GM18951 (cell line): ENCODE measurements at regions not wholly inside any gene's neighbourhood (a gene's known extent, or its start where the extent isn't known, plus 50 kb on each side); places are given as distances from the start of the nearest gene placed in this dataset.
"Not testable (repeated sequence)": the region's sequence is repeated elsewhere in the genome, so short reads cannot be mapped to it uniquely, and the experiment has no call there.

Experiments
- POLR2A ChIP-seq: IDR thresholded peaks from 4 replicates; pipeline ENCODE4 v1.6.1; 2011; ENCODE audit warnings: mild to moderate bottlenecking; ENCODE audit not compliant: insufficient read length, insufficient read depth; ENCODE audit errors: extremely low read depth
- in situ Hi-C: fragments of 300-500 bp; cut with MboI; formaldehyde crosslinking; loops from one replicate; pipeline ENCODE4 v1.12.0; 2022; ENCODE audit warnings: low sequenced_read_pairs, mixed read lengths, inconsistent platforms; ENCODE audit not compliant: unreplicated experiment

GRCh38 chr6:15950962-15951569, 177.8 kb upstream of the MYLIP start:
- in situ Hi-C loops: no loop called here
- no peak for TF ChIP-seq POLR2A

GRCh38 chr6:15949982-15950381, 178.9 kb upstream of the MYLIP start:
- TF ChIP-seq POLR2A: no peak
- in situ Hi-C loops: no loop called here

- in situ Hi-C loops: no loop called here
- TF ChIP-seq POLR2A: no peak
Observed at GRCh38 chr6:15948930-15949900, 179.7 kb upstream of the MYLIP start.

- in situ Hi-C loops: no loop called here
- no peak for TF ChIP-seq POLR2A
Observed at GRCh38 chr6:15947923-15948322, 181.0 kb upstream of the MYLIP start.

- no peak for TF ChIP-seq POLR2A
- in situ Hi-C loops: no loop called here
Observed at GRCh38 chr6:15947436-15947835, 181.4 kb upstream of the MYLIP start.

GRCh38 chr6:15946701-15947385, 182.0 kb upstream of the MYLIP start:
- in situ Hi-C loops: no loop called here

GRCh38 chr6:15945593-15946159, 183.2 kb upstream of the MYLIP start:
- in situ Hi-C loops: no loop called here
- TF ChIP-seq POLR2A: no peak

More at GRCh38 chr6:15946701-15947385, 182.0 kb upstream of the MYLIP start:
- no peak for TF ChIP-seq POLR2A

GRCh38 chr6:15943423-15943822, 185.5 kb upstream of the MYLIP start:
- in situ Hi-C loops: no loop called here
- no peak for TF ChIP-seq POLR2A

GRCh38 chr6:15941168-15941567, 187.7 kb upstream of the MYLIP start:
- in situ Hi-C loops: no loop called here
- no peak for TF ChIP-seq POLR2A

GRCh38 chr6:15938107-15938506, 190.8 kb upstream of the MYLIP start:
- no peak for TF ChIP-seq POLR2A
- in situ Hi-C loops: no loop called here

GRCh38 chr6:15937602-15938001, 191.3 kb upstream of the MYLIP start:
- TF ChIP-seq POLR2A: no peak
- in situ Hi-C loops: no loop called here

- in situ Hi-C loops: no loop called here
- TF ChIP-seq POLR2A: no peak
Observed at GRCh38 chr6:15936503-15936902, 192.4 kb upstream of the MYLIP start.

GRCh38 chr6:15935661-15936060, 193.2 kb upstream of the MYLIP start:
- TF ChIP-seq POLR2A: no peak
- in situ Hi-C loops: no loop called here

GRCh38 chr6:15931697-15932096, 197.2 kb upstream of the MYLIP start:
- in situ Hi-C loops: not testable (repeated sequence)
